ENCODE measurements at regions not wholly inside any gene's neighbourhood (a gene's known extent, or its start where the extent isn't known, plus 50 kb on each side); places are given as distances from the start of the nearest gene placed in this dataset.

DNA sequence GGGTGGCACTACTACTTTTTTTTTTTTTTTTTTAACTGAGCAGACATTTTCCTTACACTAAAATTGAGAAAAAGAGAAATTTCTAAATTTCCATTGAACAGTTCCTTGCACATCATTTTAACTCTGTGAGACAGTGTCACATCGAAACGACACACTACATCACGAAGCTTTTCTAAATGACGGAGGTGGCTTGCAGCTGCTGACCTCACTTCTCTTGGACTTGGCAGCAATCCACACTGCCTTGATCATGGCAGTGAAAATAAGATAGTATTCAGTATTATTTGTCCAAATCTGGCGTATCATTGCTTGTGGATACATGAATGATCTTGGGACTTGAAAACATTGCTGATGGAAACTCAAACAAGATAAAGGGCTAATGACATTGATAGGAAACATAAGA is 80.3 kb upstream of the CYYR1 start:
- H3K9me1 ChIP-seq (ENCODE audit: insufficient read depth, low read length): no peaks in the 10 kb centered on the region
- H4K5ac ChIP-seq (ENCODE audit: low read depth, low read length): no peak overlapping the region
- H2AK5ac ChIP-seq (ENCODE audit: low read depth, low read length): no peak overlapping the region
- H2BK120ac ChIP-seq (ENCODE audit: low read depth, low read length): no peak overlapping the region
- no peak overlapping the region for H3K56ac ChIP-seq (ENCODE audit: extremely low read depth, insufficient read depth, low read length)
- H4K8ac ChIP-seq (ENCODE audit: low read depth in 2 of 2, low read length in 2 of 2): no peak overlapping the region
- no peaks in the 10 kb centered on the region for H3K27me3 ChIP-seq (ENCODE audit: control insufficient read depth, insufficient read depth, low read length)
- H3K4me1 ChIP-seq (ENCODE audit: control insufficient read depth, insufficient read depth, low read length): no peaks in the 10 kb centered on the region
- H3K27ac ChIP-seq (ENCODE audit: insufficient read depth, low read length): no peak overlapping the region
- intact Hi-C loops (cut with micrococcal nuclease) (no loop called here), dilution Hi-C loops (cut with HindIII; ENCODE audit: low sequenced_read_pairs, unreplicated experiment) (no loop called here), in situ Hi-C loops (cut with MboI; ENCODE audit: low sequenced_read_pairs) (no loop called here)
- H3K36me3 ChIP-seq (ENCODE audit: control insufficient read depth, insufficient read depth, low read length): no peaks in the 10 kb centered on the region
- no peak for ATAC-seq (ENCODE audit: low read depth)
- H4K20me1 ChIP-seq (ENCODE audit: insufficient read depth, low read length): no peaks in the 10 kb centered on the region
- no peak overlapping the region for H3K18ac ChIP-seq (ENCODE audit: low read depth, low read length)
- H3K9me3 ChIP-seq (ENCODE audit: control insufficient read depth, insufficient read depth, low read length): no peaks in the 10 kb centered on the region
- CTCF ChIA-PET: no interaction called here
- H2BK5ac ChIP-seq (ENCODE audit: low read depth, low read length, poor library complexity, severe bottlenecking): no peak overlapping the region
- H2BK20ac ChIP-seq (ENCODE audit: low read depth, low read length): no peak overlapping the region
- H3K9ac ChIP-seq (ENCODE audit: low read depth, low read length): no peak overlapping the region
- H2BK15ac ChIP-seq (ENCODE audit: low read depth, low read length): no peak overlapping the region
- no peak overlapping the region for H3K23ac ChIP-seq (ENCODE audit: low read depth, low read length)
- no peak for DNase-seq
- H3K14ac ChIP-seq (replicated peaks; ENCODE audit: low read depth, low read length): no peak overlapping the region
- POLR2A ChIA-PET (ENCODE audit: unreplicated experiment): no interaction called here
- no CpG with 5 or more reads among the region's 5 CpGs for WGBS, 2 experiments (ENCODE audit: extremely low coverage in 2 of 2, insufficient read length in 1 of 2)
- no TSS peak for BruUV-seq (replicated peaks)
- H3K79me1 ChIP-seq (ENCODE audit: low read depth in 1 of 2, low read length in 2 of 2): no peaks in the 10 kb centered on the region
- H3K4ac ChIP-seq (ENCODE audit: low read depth, low read length): no peak overlapping the region
- H3K4me3 ChIP-seq (ENCODE audit: insufficient read depth, low read depth, low read length): no peak overlapping the region
- no peak for TF ChIP-seq MXI1 (IDR thresholded peaks at IDR 0.05; ENCODE audit: borderline replicate concordance, low read depth, low read length)
- no peak overlapping the region for H2AK9ac ChIP-seq (replicated peaks; ENCODE audit: low read depth, low read length, poor library complexity)
- H4K91ac ChIP-seq (ENCODE audit: insufficient read depth, low read depth, low read length): no peak overlapping the region
- no peak overlapping the region for H2AFZ ChIP-seq (replicated peaks; ENCODE audit: low read length, poor library complexity)
- H3K4me2 ChIP-seq (ENCODE audit: low read depth, low read length): no peak overlapping the region
